ENCODE measurements at regions not wholly inside any gene's neighbourhood (a gene's known extent, or its start where the extent isn't known, plus 50 kb on each side); places are given as distances from the start of the nearest gene placed in this dataset. TPM values are rescaled to one million over a fixed set of nuclear protein-coding genes. Genes with fewer than 3 reads are reported as not detected.

DNA sequence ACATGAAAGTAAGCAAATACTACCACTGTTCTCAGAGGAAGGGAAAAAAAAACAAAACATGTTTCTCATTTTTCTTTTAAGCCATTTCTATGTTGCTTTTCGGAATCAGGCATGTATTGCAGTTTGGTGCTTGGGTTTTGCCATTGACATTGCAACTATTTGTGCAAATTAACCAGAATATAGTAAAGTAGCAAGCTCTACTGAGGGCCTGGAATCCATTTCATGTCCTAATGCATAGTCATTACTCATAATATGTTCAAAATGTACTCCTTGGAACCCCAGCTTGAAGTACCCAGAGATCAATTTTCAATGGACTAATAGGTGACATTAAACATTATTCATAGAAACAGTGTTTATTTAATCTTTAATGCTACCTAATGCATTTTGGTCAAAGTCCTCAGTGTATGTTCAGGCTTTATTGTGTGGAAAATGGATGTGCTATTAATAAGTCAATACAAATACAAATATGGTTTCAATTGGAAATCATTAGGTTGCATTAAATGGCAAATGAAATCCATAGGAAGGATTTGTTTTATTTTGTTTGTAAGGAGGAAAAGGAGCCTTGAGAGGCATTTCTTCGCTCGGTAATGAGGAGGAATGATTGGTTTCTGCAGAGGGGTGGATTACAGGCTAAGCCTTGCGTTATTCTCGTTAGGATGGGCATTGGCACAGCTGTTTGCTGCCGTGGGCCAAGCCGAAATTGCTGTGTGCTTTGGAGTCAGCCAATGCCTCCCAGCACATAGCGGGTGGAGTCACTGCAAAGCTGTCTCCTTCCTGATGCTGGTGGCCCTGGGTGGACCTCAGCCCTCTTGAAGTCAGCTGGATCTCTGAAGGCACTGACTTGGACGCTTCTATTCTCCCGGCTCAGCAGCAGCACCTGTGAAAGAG is 56.4 kb downstream of the MYCN start:
- no peak for DNase-seq (ENCODE audit: low read depth)

Small RNA genes lying in the stretch of these regions (small RNA-seq; reads per million reads assigned to genes)
- gene AC174048.1 (not detected), gene RF00561 (not detected)
